Esophagus muscularis mucosa (tissue), 3 donors: ENCODE measurements at regions not wholly inside any gene's neighbourhood (a gene's known extent, or its start where the extent isn't known, plus 50 kb on each side); places are given as distances from the start of the nearest gene placed in this dataset.

Experiments used
- POLR2A ChIP-seq: fragments of 450-650 bp; IDR thresholded peaks from one replicate; pipeline ENCODE4 v1.6.1; 2017; ENCODE audit warnings: antibody characterized with exemption, moderate library complexity, mild to moderate bottlenecking, low read depth
- TF ChIP-seq, protein P1 (sequence below), 3 experiments: fragments of 200-600 bp in 2 of 3; fragments of 450-650 bp in 1 of 3; sonication (generic) in 2 of 3; IDR thresholded peaks; one replicate each; pipeline ENCODE4 v1.5.1; 2017 to 2019; ENCODE audit warnings: antibody characterized with exemption in 3 of 3, mild to moderate bottlenecking in 2 of 3, moderate library complexity in 1 of 3

DNA sequence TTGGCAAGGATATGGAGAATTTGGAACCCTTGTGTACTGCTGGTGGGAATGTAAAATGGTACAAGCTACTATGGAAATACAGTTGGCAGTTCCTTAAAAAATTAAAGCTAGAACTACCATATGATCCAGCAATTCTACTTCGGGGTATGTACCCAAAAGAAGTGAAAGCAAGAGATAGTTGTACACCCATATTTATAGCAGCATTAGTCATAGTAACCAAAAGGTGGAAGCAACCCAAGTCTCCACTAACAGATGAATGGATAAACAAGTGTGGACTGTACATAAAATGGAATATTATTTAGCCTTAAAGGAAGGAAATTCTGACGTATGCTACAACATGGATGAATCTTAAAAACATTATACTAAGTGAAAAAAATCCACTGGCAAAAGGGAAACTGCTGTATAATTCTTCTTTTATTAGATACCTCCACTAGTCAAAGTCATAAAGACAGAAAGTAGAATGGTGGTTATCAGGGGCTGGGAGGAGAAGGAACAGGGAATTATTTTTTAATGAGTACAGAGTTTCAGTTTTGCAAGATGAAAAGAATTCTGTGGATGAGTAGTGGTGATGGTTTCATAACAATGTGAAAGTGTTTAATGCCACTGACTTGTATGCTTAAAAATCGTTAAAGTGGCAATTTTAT is 141.6 kb downstream of the RXFP2 start:
- TF ChIP-seq, protein P1, sequence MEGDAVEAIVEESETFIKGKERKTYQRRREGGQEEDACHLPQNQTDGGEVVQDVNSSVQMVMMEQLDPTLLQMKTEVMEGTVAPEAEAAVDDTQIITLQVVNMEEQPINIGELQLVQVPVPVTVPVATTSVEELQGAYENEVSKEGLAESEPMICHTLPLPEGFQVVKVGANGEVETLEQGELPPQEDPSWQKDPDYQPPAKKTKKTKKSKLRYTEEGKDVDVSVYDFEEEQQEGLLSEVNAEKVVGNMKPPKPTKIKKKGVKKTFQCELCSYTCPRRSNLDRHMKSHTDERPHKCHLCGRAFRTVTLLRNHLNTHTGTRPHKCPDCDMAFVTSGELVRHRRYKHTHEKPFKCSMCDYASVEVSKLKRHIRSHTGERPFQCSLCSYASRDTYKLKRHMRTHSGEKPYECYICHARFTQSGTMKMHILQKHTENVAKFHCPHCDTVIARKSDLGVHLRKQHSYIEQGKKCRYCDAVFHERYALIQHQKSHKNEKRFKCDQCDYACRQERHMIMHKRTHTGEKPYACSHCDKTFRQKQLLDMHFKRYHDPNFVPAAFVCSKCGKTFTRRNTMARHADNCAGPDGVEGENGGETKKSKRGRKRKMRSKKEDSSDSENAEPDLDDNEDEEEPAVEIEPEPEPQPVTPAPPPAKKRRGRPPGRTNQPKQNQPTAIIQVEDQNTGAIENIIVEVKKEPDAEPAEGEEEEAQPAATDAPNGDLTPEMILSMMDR (IDR thresholded peaks at IDR 0.05), result no peak
- no peak for TF ChIP-seq POLR2A
